GM19455 (cell line): ENCODE measurements at regions not wholly inside any gene's neighbourhood (a gene's known extent, or its start where the extent isn't known, plus 50 kb on each side); places are given as distances from the start of the nearest gene placed in this dataset.

Source experiments
- ATAC-seq: cut with Tn5 transposase; IDR thresholded peaks from one replicate; pipeline ENCODE4 v1.9.1; 2021; ENCODE audit not compliant: unreplicated experiment

DNA sequence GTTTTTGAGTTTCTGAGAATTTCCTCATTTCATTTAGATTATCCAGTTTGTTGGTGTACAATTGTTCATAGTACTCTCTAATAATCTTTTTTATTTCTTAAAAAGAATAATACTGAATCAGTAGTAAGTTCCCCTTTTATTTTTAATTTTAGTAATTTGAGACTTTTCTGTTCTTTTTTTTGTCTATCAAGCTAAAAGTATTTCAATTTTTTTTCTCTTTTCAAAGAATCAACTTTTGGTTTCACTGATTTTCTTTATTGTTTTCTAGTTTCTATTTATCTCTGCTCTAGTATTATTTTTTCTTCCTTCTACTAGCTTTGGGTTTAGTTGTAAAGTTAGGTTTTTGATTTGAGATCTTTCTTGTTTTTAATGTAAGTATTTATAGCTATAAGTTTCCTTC is 60.6 kb upstream of the ARL15 start:
- ATAC-seq: no peak

- no peak for ATAC-seq
These were observed 57.5 kb upstream of the ARL15 start for GRCh38 chr5:54367844-54368243.

GRCh38 chr5:54366707-54367106 is 56.3 kb upstream of the ARL15 start:
- no peak for ATAC-seq

DNA sequence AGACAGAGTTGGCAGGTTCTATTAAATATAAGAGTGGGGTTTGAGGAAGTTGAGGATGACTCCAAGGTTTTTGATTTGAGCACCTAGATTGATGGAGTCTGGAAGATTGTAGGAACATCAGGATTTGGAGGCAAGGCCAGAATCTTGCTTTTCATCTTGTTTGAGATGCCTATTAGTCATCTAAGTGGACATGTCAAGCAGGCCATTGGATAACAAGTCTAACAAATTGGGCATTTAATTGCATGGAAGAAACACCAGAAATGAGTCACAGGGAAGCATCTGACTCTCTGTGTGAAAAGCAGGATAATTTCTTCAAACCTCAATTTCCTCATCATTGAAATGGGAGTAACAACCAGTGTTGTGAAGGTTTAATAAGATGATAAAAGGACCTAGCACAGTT is 53.3 kb upstream of the ARL15 start:
- ATAC-seq: no peak

DNA sequence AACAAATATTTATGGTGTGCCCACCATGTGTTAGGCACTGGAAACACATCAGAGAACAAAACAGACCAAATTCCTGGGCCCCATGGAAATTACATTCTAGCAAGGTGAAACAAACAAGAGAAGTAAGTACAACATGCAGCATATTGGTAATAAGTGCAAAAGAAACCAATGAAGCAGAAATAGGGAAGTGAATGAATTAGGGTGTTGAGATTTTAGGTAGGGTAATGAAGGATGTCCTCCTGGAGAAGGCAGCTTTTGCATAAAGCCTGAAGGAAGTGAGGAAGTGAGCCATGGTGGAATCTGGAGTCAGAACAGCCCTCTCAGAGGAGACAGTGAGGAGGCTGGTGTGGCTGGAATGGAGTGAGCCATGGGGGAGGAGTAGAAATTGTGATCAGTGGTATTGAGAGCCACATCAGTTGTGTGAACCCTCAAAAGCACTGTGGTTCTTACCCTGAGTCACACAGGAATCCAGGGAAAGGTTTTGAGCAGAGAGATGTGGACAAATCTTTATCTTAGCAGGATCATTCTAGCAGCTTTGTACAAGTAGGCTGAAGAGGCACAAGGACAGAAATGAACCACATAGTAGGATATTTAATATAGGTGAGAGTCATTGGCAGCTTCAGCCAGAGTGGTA is 52.7 kb upstream of the ARL15 start:
- no peak for ATAC-seq

DNA sequence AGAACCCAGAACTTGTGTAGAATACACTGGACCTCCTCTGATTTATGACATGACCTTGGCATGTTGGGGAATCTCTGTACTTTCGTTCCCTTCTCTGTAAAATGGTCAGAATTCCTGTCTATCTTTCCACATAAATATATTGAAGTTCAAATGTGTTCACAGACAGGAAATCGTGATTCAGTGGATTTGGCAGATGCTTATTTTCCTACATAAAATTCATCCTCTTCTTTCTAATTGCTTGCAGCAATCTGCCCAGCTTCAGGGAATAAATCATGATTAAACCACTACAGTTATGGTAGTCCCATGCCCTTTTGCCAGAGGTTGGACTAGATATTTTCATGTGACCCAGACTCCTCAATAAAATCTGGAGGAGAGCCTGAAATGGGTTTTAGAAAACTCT is 52.1 kb upstream of the ARL15 start:
- no peak for ATAC-seq

DNA sequence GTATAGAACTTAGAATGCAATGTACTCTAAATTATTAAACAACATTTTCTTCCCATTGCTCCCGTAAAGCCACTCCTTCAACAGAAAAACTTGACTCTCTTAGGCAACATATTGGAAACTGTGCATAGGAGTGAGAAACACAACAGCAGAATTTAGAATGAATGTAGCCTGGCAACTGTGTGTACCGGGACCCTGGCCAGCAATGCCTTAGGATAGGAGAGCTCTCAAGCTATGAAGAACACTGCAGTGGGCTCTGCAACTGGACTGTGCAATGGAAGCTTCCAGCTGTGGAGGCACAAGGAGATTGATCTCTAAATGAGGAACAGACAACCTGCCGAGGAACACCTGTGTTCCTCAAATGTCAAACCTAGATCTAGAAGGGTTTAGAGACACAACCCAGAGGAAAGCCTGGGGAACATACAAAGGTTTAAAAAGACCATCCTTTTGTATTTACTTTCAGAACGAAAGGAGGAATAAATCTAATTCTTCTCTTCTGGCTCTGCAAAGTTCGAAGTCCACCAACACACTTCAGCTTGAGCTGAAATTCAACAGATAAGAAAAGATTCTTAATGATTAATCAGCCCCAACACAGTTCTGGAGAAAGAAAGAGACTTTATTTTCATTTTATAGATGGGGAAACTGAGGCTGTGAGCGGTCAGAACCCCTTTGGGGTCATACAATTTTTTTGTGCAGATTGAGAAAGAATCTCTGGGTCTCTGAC is 51.5 kb upstream of the ARL15 start:
- no peak for ATAC-seq

- ATAC-seq: no peak
These were observed 50.7 kb upstream of the ARL15 start for GRCh38 chr5:54360925-54361662.
